HG02678 (cell line): ENCODE measurements at regions not wholly inside any gene's neighbourhood (a gene's known extent, or its start where the extent isn't known, plus 50 kb on each side); places are given as distances from the start of the nearest gene placed in this dataset.
"Not testable (repeated sequence)": the region's sequence is repeated elsewhere in the genome, so short reads cannot be mapped to it uniquely, and the experiment has no call there.

Experiments used
- ATAC-seq: cut with Tn5 transposase; IDR thresholded peaks from one replicate; pipeline ENCODE4 v1.9.1; 2021; ENCODE audit warnings: mild to moderate bottlenecking, moderate library complexity; ENCODE audit not compliant: unreplicated experiment

- no peak for ATAC-seq
Observed at GRCh38 chr9:86507212-86507630, 153.0 kb upstream of the TUT7 start.

DNA sequence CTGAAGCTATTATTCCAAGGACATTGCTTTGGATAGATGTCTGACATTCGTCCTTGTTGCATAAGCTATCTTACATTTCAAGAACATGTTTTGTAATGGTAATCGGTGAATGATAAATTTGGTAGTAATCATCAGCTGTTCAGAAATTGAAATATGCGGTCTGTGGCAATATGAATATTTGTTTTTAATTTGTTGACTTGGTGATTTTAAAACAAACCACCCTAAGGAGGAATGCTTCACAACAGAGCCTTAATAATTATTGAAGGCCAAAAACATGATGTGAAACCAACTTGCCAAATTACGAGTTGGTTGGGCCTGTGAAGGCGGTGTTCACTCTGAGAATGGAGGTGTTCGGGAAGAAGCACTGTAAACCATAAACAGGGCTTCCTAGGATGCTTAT lies 149.7 kb upstream of the TUT7 start:
- ATAC-seq: no peak

GRCh38 chr9:86503314-86503713 lies 149.1 kb upstream of the TUT7 start:
- ATAC-seq: no peak

GRCh38 chr9:86500667-86501435 lies 146.6 kb upstream of the TUT7 start:
- ATAC-seq: no peak

- no peak for ATAC-seq
Observed at GRCh38 chr9:86500031-86500430, 145.8 kb upstream of the TUT7 start.

DNA sequence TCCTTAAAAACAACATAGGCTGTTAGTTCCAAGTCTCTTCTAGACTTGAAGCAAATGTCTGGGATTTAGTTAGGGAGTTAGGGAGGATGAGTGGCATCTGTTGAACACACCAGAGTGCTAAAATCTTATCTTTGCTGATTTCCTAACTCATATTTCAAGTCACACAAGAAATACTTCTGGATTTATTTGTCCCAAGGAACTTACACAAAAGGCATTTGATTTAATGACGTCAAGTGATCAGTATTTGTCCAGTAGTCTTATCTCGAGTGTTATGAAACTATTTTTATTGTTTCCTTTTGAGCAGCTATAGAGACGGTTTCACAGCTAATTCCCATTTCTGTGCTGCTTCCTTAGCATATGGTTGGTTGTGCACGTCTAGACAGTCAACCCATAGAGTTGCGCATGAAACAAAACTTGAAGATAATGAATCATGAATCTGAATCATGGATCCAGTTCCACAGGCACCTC lies 140.5 kb upstream of the TUT7 start:
- no peak for ATAC-seq

DNA sequence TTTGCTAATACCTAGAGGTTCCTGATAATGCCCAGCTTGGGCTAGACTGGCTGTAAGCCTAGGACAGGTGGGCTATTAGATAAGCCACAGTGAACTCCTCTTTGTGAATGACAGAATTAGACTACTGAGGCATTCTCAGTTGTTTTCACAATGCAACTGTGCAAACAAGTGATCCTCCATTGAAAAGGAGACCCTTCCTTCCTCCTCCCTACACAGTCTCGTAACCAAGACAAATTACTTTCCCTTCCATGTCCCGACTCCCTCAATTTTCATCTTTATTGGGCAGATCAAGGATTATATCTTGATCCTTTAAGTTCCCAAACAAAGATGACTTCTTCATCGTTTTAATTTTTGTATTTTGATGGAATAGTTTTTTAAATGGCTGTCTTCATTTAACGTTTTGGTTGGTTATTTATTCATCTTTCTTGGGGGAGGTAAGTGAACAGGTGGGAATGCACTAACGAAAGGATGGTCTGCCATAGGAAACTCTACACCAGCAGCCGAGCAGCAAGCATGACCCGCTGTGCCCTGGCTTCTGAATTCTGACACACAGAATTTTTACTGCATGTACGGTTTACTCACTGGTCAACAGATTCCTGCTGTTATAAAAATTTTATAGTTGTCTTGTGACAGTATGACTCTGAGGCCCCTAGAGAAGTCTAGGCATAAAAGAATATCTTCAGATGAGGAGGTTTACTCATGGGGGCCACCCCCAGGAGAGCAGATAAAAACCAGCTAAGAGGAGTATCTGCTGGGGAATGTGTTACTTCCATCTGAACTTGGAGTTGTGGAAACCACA lies 137.5 kb upstream of the TUT7 start:
- ATAC-seq: no peak

DNA sequence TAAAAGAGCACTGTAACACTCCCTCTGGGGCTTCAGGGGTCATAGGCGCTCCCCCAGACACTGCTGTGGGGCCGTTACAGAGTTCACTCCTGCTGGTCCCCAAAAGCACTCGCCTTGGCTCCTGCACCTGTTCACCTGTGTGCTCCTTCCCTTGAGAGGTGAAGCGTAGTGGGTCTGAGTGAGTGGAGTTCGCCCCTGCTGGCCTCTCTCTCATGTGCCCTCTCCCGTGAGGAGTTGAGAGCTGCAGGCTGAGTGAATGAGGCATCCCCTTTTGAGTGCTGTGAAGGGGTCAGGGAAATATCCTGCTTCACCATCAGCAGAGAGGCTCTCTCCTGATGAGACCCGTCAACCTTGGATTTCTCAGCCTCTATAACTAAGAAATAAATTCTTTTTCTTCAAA lies 134.6 kb upstream of the TUT7 start:
- ATAC-seq: no peak

DNA sequence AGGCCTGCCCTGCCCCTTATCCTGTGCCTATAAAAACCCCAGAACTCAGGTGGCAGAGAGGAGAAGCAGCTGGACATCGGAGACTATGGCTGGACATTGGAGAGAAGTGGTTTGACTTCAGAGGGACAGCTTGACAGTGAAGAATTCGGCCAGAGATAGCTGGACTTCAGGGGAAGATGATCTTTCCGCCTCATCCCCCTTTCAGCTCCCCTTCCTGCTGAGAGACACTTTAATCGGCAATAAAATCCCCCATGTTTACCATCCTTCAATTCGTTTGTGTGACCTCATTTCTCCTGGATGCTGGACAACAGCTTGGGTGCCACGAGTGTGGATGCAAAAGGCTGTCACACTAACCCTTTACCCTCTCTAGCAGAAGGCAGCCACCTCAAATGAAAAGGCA lies 134.1 kb upstream of the TUT7 start:
- no peak for ATAC-seq

DNA sequence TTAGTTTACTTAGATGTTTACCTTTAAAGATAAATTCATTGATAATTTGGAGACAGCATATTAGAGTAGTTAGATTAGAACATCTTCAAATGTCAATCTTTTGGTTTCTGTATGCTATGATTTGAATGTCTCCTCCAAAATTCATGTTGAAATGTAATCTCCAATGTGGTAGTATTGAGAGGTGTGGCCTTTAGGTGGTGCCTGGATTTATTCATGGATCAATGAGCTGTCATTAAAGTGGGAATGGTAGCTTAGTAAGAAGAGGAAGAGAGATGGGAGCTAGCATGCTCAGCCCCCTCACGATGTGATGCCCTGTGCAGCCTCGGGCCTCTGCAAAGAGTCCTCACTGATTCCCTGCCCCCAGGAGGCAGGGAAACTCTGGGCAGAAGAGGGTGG lies 133.6 kb upstream of the TUT7 start:
- ATAC-seq: no peak

- no peak for ATAC-seq
Observed at GRCh38 chr9:86486891-86487837, 133.0 kb upstream of the TUT7 start.

GRCh38 chr9:86485359-86485758 lies 131.1 kb upstream of the TUT7 start:
- peak; percentile 63 for ATAC-seq

DNA sequence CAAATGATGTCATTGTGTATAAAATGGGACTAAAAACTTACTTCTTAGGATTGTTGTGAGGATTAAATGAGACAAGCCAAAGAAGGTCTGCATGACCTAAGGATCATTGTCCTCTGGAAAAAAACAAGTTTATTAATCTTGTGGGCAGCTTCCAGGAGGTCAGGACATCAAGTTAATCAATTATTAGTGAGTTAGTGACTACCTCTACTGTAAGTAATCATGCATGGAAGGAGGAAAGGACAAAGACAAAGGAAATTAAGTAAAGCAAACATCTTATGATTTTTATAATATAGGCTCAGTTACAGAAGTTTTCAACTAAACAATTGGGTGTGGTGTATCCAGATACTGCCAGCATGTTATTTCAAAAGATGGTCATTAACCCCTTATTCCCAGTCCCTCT lies 129.3 kb upstream of the TUT7 start:
- no peak for ATAC-seq

- ATAC-seq: no peak
Observed at GRCh38 chr9:86481466-86481865, 127.3 kb upstream of the TUT7 start.

GRCh38 chr9:86475255-86475654 lies 121.0 kb upstream of the TUT7 start:
- ATAC-seq: not testable (repeated sequence)

DNA sequence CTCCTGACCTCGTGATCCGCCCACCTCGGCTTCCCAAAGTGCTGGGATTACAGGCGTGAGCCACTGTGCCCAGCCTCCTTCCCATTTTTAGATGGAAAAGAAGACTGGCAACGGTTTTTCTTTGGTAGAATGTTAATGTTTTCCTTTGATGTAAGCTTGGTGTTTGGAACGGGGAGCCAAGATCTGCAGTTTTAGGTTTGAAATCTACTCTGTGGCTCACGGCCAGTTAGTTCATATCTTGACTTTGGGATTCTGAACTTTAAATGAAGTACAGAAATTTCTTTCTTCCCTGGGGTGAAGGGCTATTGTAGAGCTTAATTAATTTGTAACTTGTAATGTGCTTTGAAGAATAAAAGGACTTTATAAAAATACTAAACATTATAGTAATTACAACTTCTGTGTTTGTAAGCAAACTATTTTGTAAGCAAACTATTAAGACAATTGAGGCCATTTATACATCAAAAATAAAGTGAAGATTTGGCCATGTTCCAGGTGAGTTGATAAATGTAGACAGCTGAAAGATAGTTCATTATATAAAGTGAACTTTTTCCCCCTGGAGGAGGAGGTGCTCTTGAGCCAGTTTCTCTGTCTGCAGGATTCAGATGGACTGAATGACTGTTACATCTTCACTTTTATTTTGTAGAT lies 117.1 kb upstream of the TUT7 start:
- no peak for ATAC-seq

DNA sequence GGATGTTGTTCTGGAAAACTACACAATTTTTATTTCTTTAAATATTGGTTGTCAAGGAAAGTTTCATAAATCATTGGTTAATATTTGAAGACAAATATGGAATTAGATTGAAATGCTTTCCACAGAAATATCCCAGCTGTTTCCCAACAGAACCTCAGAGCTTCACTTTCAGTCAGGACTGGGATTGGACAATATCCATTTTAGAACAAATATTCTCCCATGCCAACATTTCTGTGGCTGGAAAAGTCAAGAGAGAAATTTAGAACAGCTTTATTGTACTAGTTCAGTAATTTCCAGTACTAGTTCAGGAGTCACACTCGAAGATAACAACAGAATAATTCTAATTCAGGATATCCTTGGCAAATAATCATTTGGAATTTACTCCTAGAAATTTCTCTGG lies 116.1 kb upstream of the TUT7 start:
- ATAC-seq: no peak

DNA sequence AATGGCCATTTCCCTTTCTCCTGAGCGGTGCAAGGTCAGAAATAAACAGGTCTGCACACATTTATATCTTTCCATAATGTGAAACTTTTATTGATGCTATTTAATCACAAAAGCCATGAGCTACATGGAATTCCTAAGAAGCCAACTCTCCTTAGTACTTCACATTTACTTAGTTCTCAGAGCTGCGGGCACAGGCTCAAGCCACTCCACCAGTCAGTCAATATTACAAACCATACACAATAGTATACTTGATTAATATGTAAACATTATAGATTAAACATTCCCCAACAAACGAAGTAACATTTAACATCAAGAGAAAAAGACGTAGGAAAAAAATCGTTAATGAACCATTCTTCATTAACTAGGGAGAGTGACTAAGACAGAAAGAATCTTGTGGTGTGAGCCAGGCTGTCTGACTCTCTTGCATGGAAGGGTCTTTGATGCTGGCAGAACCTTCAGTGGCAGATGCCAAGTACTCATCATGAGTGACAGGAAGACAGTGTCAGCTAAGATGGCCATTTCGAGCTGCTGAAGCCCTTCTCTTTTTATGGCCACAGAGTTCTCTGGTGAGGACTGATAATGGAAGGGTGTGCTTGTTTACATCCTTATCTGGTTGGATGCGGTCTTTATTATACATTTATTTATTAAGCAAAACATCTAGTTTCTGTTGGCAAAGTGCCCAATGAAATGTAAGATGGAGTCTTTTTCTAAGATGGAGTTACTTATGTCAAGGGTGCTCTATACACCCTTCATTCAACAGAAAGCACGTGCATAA lies 115.5 kb upstream of the TUT7 start:
- ATAC-seq: no peak

DNA sequence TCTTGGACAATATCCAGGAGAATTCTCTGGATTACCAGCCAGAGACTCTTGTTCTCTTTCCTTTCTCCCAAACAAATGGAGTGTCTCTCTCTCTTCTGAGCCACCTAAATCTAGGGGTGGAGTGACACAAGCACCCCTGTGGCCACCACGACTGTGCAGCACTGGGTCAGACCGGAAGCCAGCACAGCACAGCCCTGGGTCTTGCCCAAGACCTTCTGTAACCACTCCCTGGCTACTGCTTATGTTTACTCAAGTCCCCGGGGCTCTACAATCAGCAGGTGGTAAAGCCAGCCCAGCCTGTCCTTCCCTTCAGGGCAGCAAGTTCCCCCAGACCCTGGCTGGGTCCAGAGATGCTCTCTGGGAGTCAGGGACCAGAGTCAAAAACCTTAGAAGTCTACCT lies 110.0 kb upstream of the TUT7 start:
- no peak for ATAC-seq
